Sigmoid colon (tissue), 4 donors: ENCODE measurements at regions not wholly inside any gene's neighbourhood (a gene's known extent, or its start where the extent isn't known, plus 50 kb on each side); places are given as distances from the start of the nearest gene placed in this dataset.

ENCODE experiments used
- POLR2A ChIP-seq, 2 donors: fragments of 450-650 bp; IDR thresholded peaks; one replicate each; pipeline ENCODE4 v1.6.1; 2016; ENCODE audit warnings: antibody characterized with exemption in 2 of 2, mild to moderate bottlenecking in 2 of 2, moderate library complexity in 2 of 2
- POLR2AphosphoS5 ChIP-seq, 4 donors: sonication (generic); formaldehyde crosslinking; IDR thresholded peaks; one replicate each; pipeline ENCODE4 v1.6.1; 2017; ENCODE audit warnings: antibody characterized with exemption in 4 of 4
- TF ChIP-seq, protein P1 (sequence below), 4 experiments: fragments of 450-650 bp in 3 of 4; fragments of 200-600 bp in 1 of 4; IDR thresholded peaks; one replicate each; pipeline ENCODE4 v1.5.1; 2016 to 2019; ENCODE audit warnings: antibody characterized with exemption in 4 of 4, mild to moderate bottlenecking in 3 of 4, moderate library complexity in 2 of 4

DNA sequence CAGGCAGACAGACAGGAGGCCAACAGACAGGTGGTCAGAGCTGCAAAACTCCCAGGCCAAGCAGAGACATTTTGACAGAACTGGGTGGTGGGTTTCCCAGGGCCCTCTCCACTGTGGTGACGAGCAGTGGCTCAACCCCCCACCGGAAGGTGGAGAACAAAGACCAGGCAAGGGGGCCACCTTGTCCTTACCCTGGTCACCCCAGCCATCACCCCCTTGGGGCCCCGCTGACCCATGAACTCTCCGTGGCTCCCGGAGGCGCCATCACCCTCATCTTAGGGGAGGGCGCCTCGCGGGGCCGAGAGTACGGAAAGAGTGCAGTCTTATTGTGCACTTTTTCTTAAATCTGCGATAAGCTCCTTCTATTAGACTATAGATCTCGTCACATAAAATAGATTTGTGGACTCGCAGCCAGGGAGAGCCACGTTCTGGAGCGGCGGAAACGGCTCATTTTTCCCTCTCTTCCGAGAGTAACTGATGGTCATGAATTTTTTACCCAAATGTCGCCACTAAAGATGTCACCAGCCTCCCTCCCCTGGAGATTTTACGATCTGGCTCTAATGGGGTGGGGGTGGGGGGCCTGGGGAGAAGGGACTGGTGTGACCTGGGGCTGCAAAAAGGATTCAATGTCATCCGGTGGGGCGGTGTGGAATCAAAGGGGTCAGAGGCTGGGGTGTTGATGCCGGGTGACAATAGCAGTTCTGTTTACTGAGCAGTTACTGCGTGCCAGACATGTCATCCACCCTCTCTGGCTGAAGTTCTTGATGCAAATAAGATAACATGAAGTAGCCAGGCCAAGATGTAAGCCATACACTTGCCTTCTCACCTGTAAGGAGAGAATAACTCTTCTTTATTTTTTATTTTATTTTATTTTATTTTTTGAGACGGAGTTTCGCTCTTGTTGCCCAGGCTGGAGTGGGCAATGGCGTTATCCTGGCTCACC lies 71.1 kb upstream of the MYL10 start:
- no peak for TF ChIP-seq POLR2A (IDR thresholded peaks at IDR 0.05)
- TF ChIP-seq, protein P1, sequence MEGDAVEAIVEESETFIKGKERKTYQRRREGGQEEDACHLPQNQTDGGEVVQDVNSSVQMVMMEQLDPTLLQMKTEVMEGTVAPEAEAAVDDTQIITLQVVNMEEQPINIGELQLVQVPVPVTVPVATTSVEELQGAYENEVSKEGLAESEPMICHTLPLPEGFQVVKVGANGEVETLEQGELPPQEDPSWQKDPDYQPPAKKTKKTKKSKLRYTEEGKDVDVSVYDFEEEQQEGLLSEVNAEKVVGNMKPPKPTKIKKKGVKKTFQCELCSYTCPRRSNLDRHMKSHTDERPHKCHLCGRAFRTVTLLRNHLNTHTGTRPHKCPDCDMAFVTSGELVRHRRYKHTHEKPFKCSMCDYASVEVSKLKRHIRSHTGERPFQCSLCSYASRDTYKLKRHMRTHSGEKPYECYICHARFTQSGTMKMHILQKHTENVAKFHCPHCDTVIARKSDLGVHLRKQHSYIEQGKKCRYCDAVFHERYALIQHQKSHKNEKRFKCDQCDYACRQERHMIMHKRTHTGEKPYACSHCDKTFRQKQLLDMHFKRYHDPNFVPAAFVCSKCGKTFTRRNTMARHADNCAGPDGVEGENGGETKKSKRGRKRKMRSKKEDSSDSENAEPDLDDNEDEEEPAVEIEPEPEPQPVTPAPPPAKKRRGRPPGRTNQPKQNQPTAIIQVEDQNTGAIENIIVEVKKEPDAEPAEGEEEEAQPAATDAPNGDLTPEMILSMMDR (IDR thresholded peaks at IDR 0.05), result no peak
- TF ChIP-seq POLR2AphosphoS5 (IDR thresholded peaks at IDR 0.05), result no peak
